ENCODE measurements at regions not wholly inside any gene's neighbourhood (a gene's known extent, or its start where the extent isn't known, plus 50 kb on each side); places are given as distances from the start of the nearest gene placed in this dataset.
"Not testable (repeated sequence)": the region's sequence is repeated elsewhere in the genome, so short reads cannot be mapped to it uniquely, and the experiment has no call there.

- DNase-seq (ENCODE audit: low read depth in 2 of 2), result no peak
Observed at GRCh38 chr4:118587116-118587831, 97.9 kb upstream of the METTL14 start.

DNA sequence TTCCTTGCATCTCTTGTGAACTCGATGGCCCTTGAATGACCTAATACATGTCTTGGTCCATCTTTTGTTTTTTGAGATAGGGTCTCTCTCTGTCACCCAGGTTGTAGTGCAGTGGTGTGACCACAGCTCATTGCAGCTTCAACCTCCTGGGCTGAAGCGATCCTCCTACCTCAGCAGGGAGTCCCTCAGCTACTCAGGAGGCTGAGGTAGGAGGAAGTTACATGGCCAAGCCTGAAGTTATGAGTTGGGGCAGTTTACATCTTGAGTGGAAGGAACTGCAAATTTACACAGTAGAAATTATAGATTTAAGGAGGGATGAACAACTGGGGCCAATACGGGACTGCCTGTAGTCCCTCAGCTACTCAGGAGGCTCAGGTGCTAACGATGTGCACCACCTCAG, 97.2 kb upstream of the METTL14 start:
- no peak for DNase-seq (ENCODE audit: low read depth in 2 of 2)

DNA sequence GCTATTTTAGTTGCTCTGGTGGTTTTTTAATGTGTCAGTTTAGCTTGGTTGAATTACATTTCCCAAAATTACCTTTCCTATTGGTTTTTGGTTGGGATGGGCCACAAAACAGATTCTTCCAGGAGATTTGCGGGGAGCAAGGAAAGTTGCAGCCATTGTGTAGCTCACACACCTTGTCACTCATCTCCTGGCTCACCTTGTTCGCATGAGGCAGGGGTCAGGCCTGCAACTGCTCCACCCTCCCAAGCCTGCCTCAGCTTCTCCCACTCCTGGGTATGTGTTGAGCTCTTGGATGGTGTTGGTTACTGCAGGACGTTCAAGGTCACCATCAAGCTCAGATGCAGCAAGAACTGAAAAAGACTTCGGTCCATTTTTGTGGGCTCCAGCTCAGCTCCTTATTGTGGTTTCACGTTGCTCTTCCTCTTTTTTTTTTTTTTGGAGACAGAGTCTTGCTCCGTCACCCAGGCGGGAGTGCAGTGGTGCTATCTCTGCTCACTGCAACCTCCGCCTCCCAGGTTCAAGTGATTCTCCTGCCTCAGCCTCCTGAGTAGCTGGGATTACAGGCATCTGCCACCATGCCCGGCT, 95.6 kb upstream of the METTL14 start:
- DNase-seq (ENCODE audit: low read depth in 2 of 2), result no peak

DNA sequence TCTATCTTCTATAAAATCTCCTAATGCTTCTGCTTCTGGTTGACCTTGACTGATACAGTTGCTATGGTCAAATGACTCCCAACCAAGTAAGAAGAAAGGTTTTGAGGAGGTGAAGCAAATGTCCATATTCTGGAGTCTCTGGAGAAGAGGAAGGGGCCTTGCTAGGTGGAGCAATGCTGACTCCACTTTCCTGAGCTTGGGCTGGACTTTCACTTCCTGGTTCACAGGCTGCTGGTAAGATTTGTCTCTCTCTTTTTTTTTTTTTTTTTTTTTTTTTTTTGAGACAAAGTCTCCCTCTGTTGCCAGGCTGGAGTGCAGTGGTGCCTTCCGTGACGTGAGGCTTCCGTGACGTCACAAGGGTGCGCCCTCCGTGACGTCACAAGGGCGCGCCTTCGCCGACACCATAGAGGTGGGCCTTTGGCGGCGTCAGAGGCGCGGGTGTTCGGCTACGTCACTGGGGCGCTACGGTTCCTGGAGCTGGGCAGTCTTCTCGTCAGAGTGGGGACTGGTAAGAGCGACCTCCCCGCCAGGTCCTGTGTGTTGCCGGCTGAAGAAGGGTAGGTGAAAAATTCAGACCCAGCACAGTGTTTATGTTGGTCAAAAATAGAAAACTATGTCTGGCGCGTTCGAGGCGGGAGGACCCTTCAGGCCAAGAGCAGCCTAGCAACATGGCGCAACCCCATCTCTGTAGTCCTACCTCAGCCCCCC, 93.7 kb upstream of the METTL14 start:
- DNase-seq (ENCODE audit: low read depth in 2 of 2), result peak; percentile 90 to 92

DNA sequence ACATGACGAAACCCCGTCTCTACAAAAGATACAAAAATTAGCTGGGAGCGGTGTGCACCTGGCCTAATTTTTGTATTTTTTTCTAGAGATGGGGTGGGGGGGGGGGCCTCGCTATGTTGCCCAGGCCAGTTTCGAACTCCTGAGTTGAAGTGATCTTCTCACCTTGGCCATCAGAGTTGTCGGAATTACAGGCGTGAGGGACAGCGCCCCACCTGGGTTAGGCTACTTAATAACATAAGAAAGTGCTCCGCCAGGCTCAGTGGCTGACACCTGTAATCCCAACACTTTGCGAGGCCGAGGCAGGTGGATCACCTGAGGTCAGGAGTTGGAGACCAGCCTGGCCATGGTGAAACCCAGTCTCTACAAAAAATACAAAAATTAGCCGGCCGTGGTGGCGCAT, 92.9 kb upstream of the METTL14 start:
- not testable (repeated sequence) for DNase-seq (ENCODE audit: low read depth in 2 of 2)

DNA sequence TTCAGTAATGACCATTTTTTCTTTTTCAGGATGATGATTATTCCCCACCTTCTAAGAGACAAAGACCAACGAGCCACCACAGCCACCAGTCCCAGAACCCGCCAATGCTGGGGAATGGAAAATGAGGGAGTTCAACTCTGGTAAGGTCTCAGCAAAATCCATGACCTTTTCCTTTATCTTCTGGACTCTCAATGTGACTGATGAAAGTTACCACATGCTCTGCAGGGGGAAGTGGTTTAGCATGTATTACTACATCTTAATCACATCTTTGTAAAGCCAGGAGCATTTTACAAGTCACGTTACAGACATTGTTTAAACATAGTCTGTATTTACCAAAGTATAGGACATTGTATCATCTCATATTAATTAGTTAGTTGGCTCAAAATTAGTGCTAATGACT, 89.3 kb upstream of the METTL14 start:
- not testable (repeated sequence) for DNase-seq (ENCODE audit: low read depth in 2 of 2)

DNA sequence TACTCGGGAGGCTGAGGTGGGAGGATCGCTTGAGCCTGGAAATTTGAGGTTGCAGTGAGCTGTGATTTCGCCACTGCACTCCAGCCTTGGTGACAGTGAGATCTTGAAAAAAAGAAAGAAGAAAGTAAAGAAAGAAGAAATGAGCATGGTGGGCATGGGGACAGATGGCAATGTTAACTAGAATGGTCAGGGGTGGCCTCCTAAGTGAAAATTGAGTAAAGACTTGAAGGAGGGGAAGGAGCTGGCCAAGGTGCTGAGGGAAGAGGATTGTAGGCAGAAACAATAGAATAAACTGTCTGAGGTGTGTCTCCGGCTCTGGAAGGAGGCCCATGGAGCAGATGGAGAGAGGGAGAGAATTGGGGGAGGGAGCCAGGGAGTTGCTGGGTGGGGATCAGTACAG, 60.1 kb upstream of the METTL14 start:
- not testable (repeated sequence) for DNase-seq (ENCODE audit: low read depth in 2 of 2)

DNA sequence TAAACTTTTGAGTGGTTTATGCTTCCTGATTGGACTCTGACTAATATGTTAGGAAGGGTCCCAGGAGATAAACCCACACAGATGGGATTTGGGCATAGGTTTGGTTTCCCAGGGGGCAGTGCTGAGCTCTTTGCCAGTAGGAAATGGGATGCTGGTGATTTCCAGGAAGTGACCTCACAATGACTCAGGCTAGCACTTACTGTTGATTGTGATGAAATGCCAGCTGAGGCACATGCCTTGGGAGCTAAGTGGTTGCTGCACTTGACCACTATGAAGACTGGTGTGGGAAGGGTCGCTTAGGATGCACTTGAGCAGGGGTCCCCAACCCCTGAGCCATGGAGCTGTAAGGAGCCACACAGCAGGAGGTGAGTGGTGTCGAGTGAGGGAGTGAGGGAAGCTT, 55.5 kb upstream of the METTL14 start:
- DNase-seq (ENCODE audit: low read depth in 2 of 2), result not testable (repeated sequence)

GRCh38 chr4:118630897-118631296, 54.3 kb upstream of the METTL14 start:
- not testable (repeated sequence) for DNase-seq (ENCODE audit: low read depth in 2 of 2)

DNA sequence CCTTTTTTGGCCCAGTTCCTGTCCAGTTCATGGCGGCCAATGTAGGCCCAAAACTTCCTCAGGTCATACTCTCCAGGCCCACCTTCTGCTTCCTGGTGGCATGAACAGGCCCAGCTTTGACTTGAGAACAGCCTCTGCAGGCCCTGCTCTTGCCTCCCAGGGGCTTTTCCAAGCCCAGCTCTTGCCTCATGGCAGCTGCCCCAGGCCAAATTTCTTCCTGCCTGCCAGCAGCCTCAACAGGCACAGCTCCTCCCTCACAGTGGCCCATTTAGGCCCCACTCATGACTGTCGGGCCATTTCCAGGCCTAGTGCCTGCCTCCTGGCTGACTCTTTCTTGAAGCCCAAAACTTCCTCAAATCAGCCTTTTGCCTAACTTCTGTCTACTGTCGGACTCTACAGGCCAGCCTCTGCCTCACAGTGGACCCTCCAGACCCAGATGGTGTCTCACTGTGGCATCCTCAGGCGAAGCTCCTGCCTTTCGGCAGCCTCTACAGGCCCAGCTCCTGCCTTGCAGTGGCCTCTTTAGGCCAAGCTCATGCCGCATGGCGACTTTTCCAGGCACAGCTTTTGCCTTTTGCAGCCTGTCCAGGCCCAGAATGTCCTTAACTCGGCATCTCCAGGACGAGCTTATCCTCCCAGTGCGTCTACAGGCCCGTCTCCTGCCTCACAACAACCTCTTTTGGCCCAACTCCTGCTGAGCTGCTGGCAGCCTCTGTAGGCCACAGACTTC, 53.7 kb upstream of the METTL14 start:
- DNase-seq (ENCODE audit: low read depth in 2 of 2), result not testable (repeated sequence)

GRCh38 chr4:118633476-118633875, 51.7 kb upstream of the METTL14 start:
- DNase-seq (ENCODE audit: low read depth in 2 of 2), result not testable (repeated sequence)

GRCh38 chr4:118634126-118634875, 50.9 kb upstream of the METTL14 start:
- DNase-seq (ENCODE audit: low read depth in 2 of 2), result not testable (repeated sequence)
